K562 (cell line): ENCODE measurements at regions not wholly inside any gene's neighbourhood (a gene's known extent, or its start where the extent isn't known, plus 50 kb on each side); places are given as distances from the start of the nearest gene placed in this dataset.

Experiments used
- ATAC-seq: fragments of 200-7000 bp; cut with Tn5 transposase; 3 replicates; pipeline ENCODE4 v1.9.1; 2020; ENCODE audit warnings: moderate library complexity
- BruUV-seq: library from RNA; stranded (reverse); fragments of 400-500 nt; replicated peaks from 2 replicates; lab custom pipeline; 2021; lab: Mats Ljungman, UMichigan
- CTCF ChIA-PET: fragments of 300-600 bp; formaldehyde crosslinking; extraction: SDS; loops from one replicate; lab custom pipeline; 2021; ENCODE audit warnings: low intra/inter-chr PET ratio; lab: Yijun Ruan, JAX
- POLR2A ChIA-PET: fragments of 300-600, 350-650 bp; sonication (Branson Sonifier 250); formaldehyde crosslinking; extraction: SDS; loops from one replicate; lab custom pipeline; 2021; ENCODE audit warnings: antibody characterized with exemption, inconsistent platforms; lab: Yijun Ruan, JAX
- DNase-seq, 4 experiments: peaks; one replicate each; pipeline versions ENCODE4 v3.0.0 to v3.0.0-alpha.2; 2011 to 2018; ENCODE audit warnings: low spot score in 3 of 4, mixed read lengths in 3 of 4; ENCODE audit errors: extremely low read depth in 1 of 4
- FAIRE-seq: peaks from 2 replicates; lab custom pipeline; 2011; peaks lifted over from hg19 to GRCh38; lab: Jason Lieb, UNC
- H2AFZ ChIP-seq: 2 replicates; pipeline ENCODE4 v1.6.0; 2011; ENCODE audit warnings: low read depth, low read length, control low read depth, inconsistent platforms
- H3K27ac ChIP-seq: fragments of 200-600 bp; 3 replicates; pipeline ENCODE4 v1.8.0; 2011; ENCODE audit warnings: low read depth, mild to moderate bottlenecking, control low read depth, inconsistent platforms, low read length, moderate library complexity, mixed read lengths; ENCODE audit errors: extremely low read depth
- H3K27me3 ChIP-seq, 2 experiments: fragments of 300-600 bp in 1 of 2; 2 replicates in 1 of 2; 3 replicates in 1 of 2; pipeline versions ENCODE4 v1.6.0 to v1.8.0; 2011; ENCODE audit warnings: inconsistent platforms in 2 of 2, low read length in 2 of 2, mild to moderate bottlenecking in 1 of 2, mixed read lengths in 1 of 2, moderate library complexity in 1 of 2; ENCODE audit not compliant: control insufficient read depth in 2 of 2, insufficient read depth in 2 of 2
- H3K36me3 ChIP-seq: fragments of 300-600 bp; 3 replicates; pipeline ENCODE4 v1.8.0; 2011; ENCODE audit warnings: mild to moderate bottlenecking, low read length, inconsistent platforms; ENCODE audit not compliant: control insufficient read depth, insufficient read depth
- H3K4me1 ChIP-seq, 2 experiments: fragments of 200-600 bp in 1 of 2; replicated peaks in 1 of 2; 2 replicates in 1 of 2; 3 replicates in 1 of 2; pipeline versions ENCODE4 v1.5.1 to v1.8.0; 2011; ENCODE audit warnings: inconsistent platforms in 2 of 2, low read length in 2 of 2, mild to moderate bottlenecking in 1 of 2, mixed read lengths in 1 of 2, moderate library complexity in 1 of 2; ENCODE audit not compliant: control insufficient read depth in 2 of 2, insufficient read depth in 2 of 2
- H3K4me2 ChIP-seq: 2 replicates; pipeline ENCODE4 v1.6.1; 2011; ENCODE audit warnings: low read length, control low read depth, inconsistent platforms, mixed read lengths; ENCODE audit not compliant: insufficient read depth
- H3K4me3 ChIP-seq: fragments of 200-600 bp; sonication (generic), shearing (Covaris generic); 2 replicates; pipeline ENCODE4 v1.5.1; 2016; ENCODE audit warnings: control low read depth, inconsistent platforms
- H3K79me2 ChIP-seq: fragments of 200-600 bp; 3 replicates; pipeline ENCODE4 v1.8.0; 2011; ENCODE audit warnings: low read length, inconsistent platforms; ENCODE audit not compliant: control insufficient read depth, insufficient read depth
- H3K9ac ChIP-seq, 2 experiments: 2 replicates each; pipeline versions ENCODE4 v1.6.0 to v1.6.1; 2011; ENCODE audit warnings: low read depth in 2 of 2, low read length in 2 of 2, control low read depth in 1 of 2, inconsistent platforms in 1 of 2, mild to moderate bottlenecking in 1 of 2, mixed read lengths in 1 of 2; ENCODE audit not compliant: insufficient read depth in 1 of 2
- H3K9me1 ChIP-seq: one replicate; pipeline ENCODE4 v1.6.0; 2011; ENCODE audit warnings: inconsistent platforms, mild to moderate bottlenecking, low read length, moderate library complexity; ENCODE audit not compliant: control insufficient read depth, insufficient read depth
- H3K9me3 ChIP-seq: replicated peaks from 2 replicates; pipeline ENCODE4 v1.5.1; 2011; ENCODE audit warnings: low read depth, low read length, inconsistent platforms; ENCODE audit not compliant: control insufficient read depth, insufficient read depth
- H4K20me1 ChIP-seq: replicated peaks from 2 replicates; pipeline ENCODE4 v1.6.1; 2011; ENCODE audit warnings: low read length, inconsistent platforms, mixed read lengths; ENCODE audit not compliant: control insufficient read depth, insufficient read depth
- CAMTA2 ChIP-seq: fragments of 250-450 bp; sonication (Bioruptor Pico); conservative IDR thresholded peaks from 2 replicates; pipeline ENCODE4 v1.5.1; 2022
- CREB5 ChIP-seq: fragments of 250-450 bp; sonication (Bioruptor Pico); IDR thresholded peaks from 2 replicates; pipeline ENCODE4 v1.5.0; 2020; ENCODE audit warnings: mild to moderate bottlenecking
- EZH2 ChIP-seq: IDR thresholded peaks from 2 replicates; pipeline ENCODE4 v1.6.1; 2012; ENCODE audit warnings: low read depth, mild to moderate bottlenecking, inconsistent platforms, low read length, borderline replicate concordance
- HNRNPK ChIP-seq: fragments of 200-400 bp; formaldehyde crosslinking; IDR thresholded peaks from one replicate; pipeline ENCODE4 v1.6.1; 2018; ENCODE audit warnings: mild to moderate bottlenecking, low read depth, low read length; ENCODE audit not compliant: poor library complexity, severe bottlenecking
- MED1 ChIP-seq: sonication (generic); formaldehyde crosslinking; IDR thresholded peaks from 2 replicates; pipeline ENCODE4 v1.8.1; 2023; ENCODE audit warnings: missing genetic modification reagents, borderline replicate concordance
- MLLT1 ChIP-seq, 2 experiments: fragments of 450-650 bp; IDR thresholded peaks; 2 replicates each; pipeline ENCODE4 v1.6.1; 2016
- NFATC3 ChIP-seq: fragments of 450-650 bp; IDR thresholded peaks from 2 replicates; pipeline ENCODE4 v1.6.1; 2017; ENCODE audit warnings: mild to moderate bottlenecking
- NRF1 ChIP-seq, 2 experiments: fragments of 450-650 bp; IDR thresholded peaks in 1 of 2; conservative IDR thresholded peaks in 1 of 2; 2 replicates each; pipeline ENCODE4 v1.6.1; 2014; ENCODE audit warnings: mild to moderate bottlenecking in 2 of 2
- TCF15 ChIP-seq: fragments of 250-450 bp; sonication (Bioruptor Pico); IDR thresholded peaks from 2 replicates; pipeline ENCODE4 v1.8.0; 2022; ENCODE audit warnings: moderate library complexity, mild to moderate bottlenecking, inconsistent platforms
- TGIF2 ChIP-seq: sonication (generic); formaldehyde crosslinking; IDR thresholded peaks from 2 replicates; pipeline ENCODE4 v1.8.1; 2022; ENCODE audit warnings: mild to moderate bottlenecking, missing genetic modification reagents, moderate library complexity
- ZNF280B ChIP-seq: fragments of 250-450 bp; sonication (Bioruptor Pico); IDR thresholded peaks from 2 replicates; pipeline ENCODE4 v1.5.1; 2021; ENCODE audit warnings: mild to moderate bottlenecking
- ZNF3 ChIP-seq: fragments of 250-450 bp; sonication (Bioruptor Pico); IDR thresholded peaks from 2 replicates; pipeline ENCODE4 v1.5.0; 2021; ENCODE audit warnings: mild to moderate bottlenecking, moderate library complexity
- ZNF764 ChIP-seq: fragments of 250-450 bp; sonication (Bioruptor Pico); IDR thresholded peaks from 2 replicates; pipeline ENCODE4 v1.4.0; 2020; ENCODE audit warnings: low read depth, mild to moderate bottlenecking, moderate library complexity
- WGBS: fragments of 100-300 bp; shearing (Covaris generic); methylation state at CpG from one replicate; pipeline ENCODE4 v1.1.6; 2016; ENCODE audit warnings: low coverage, mixed read lengths; ENCODE audit not compliant: insufficient coverage; ENCODE audit errors: missing lambda C conversion rate; 5-methylcytosine and 5-hydroxymethylcytosine counted together
- in situ Hi-C: fragments of 300-500 bp; cut with MboI; formaldehyde crosslinking; loops from 4 replicates; pipeline ENCODE4 v1.15.0; 2018; ENCODE audit warnings: inconsistent platforms, mixed read lengths
- intact Hi-C: fragments of 100-400 bp; cut with micrococcal nuclease; formaldehyde crosslinking; loops from 2 replicates; pipeline ENCODE4 v1.14.2; 2022

- no peak overlapping the region for H3K4me2 ChIP-seq
- H3K9ac ChIP-seq = no peak overlapping the region
- POLR2A ChIA-PET = no interaction called here
- DNase-seq = no peak
- no peaks in the 10 kb centered on the region for H3K79me2 ChIP-seq
- H3K9me1 ChIP-seq = no peaks in the 10 kb centered on the region
- H2AFZ ChIP-seq = no peak overlapping the region
- in situ Hi-C loops = no loop called here
- no peaks in the 10 kb centered on the region for H3K9me3 ChIP-seq
- TF ChIP-seq CAMTA2 (CRISPR knock-in tag) (no peak), MED1 (CRISPR knock-in tag) (no peak), HNRNPK (no peak)
- TF ChIP-seq, all 486 proteins: peak for 0
- H3K27me3 ChIP-seq = no peaks in the 10 kb centered on the region
- no peak for FAIRE-seq
- no peaks in the 10 kb centered on the region for H4K20me1 ChIP-seq
- H3K4me1 ChIP-seq = no peaks in the 10 kb centered on the region
- no peaks in the 10 kb centered on the region for H3K36me3 ChIP-seq
- H3K4me3 ChIP-seq = no peak overlapping the region
- intact Hi-C loops = no loop called here
- WGBS = no CpG with 5 or more reads among the region's 10 CpGs
- ATAC-seq = no peak
- CTCF ChIA-PET = no interaction called here
- no TSS peak for BruUV-seq
- no peak overlapping the region for H3K27ac ChIP-seq
Observed at GRCh38 chr10:131662851-131663250, 238.0 kb upstream of the PPP2R2D start.

GRCh38 chr10:131663351-131663750, 237.5 kb upstream of the PPP2R2D start:
- WGBS = 6% methylated on average over 3 of the region's 4 CpGs
- Histone ChIP-seq H3K27ac (no peak overlapping the region), H2AFZ (no peak overlapping the region), H3K4me2 (no peak overlapping the region), H3K9me1 (no peaks in the 10 kb centered on the region), H3K4me1 (no peaks in the 10 kb centered on the region), H3K36me3 (no peaks in the 10 kb centered on the region), H3K9ac (no peak overlapping the region), H3K79me2 (no peaks in the 10 kb centered on the region), H3K27me3 (no peaks in the 10 kb centered on the region), H4K20me1 (no peaks in the 10 kb centered on the region), H3K9me3 (no peaks in the 10 kb centered on the region), H3K4me3 (no peak overlapping the region)
- ATAC-seq (no peak), FAIRE-seq (no peak), DNase-seq (no peak)
- ChIA-PET POLR2A (no interaction called here), CTCF (no interaction called here)
- in situ Hi-C loops = no loop called here
- no TSS peak for BruUV-seq
- intact Hi-C loops = no loop called here
- TF ChIP-seq EZH2 = no peak
- TF ChIP-seq TCF15 (CRISPR knock-in tag) = no peak
- TF ChIP-seq CREB5 = no peak
- no peak for TF ChIP-seq TGIF2
- no peak for TF ChIP-seq NFATC3
- no peak for TF ChIP-seq ZNF3 (CRISPR knock-in tag)
- no peak for TF ChIP-seq NRF1 (conservative IDR thresholded peaks at IDR 0.05 in 1 of 2, IDR thresholded peaks at IDR 0.05 in 1 of 2)
- TF ChIP-seq MLLT1 (IDR thresholded peaks at IDR 0.05) = no peak
- no peak for TF ChIP-seq ZNF764 (CRISPR knock-in tag)
- no peak for TF ChIP-seq ZNF280B
